Superior temporal gyrus (tissue), 1 donor: ENCODE measurements at regions not wholly inside any gene's neighbourhood (a gene's known extent, or its start where the extent isn't known, plus 50 kb on each side); places are given as distances from the start of the nearest gene placed in this dataset.
A peak's percentile ranks its signal among the peaks of the same experiment; 100 is the strongest.
"Not testable (repeated sequence)": the region's sequence is repeated elsewhere in the genome, so short reads cannot be mapped to it uniquely, and the experiment has no call there.

Experiments used
- DNase-seq: peaks from one replicate; pipeline ENCODE4 v3.0.0-alpha.2; 2016; ENCODE audit errors: extremely low spot score

DNA sequence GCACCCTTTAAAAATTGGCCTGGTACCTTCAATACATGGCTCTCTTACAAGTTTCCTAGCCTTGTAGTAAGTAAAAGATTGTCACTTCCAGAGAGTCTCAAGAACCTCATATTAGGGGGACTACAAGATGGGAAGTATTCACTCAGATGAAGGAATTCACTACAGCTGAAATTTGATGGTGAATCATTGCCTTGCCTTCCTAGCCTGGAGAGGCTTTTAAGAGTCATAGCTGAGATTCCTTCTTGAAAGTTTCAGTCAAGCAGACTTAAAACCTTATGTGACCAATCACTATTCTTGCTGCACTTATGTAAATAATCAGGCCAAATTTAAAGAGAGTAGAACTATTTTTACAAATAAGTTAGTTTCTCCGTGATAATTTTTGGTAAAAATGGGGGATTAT is 451.6 kb downstream of the TRHDE start:
- no peak for DNase-seq

DNA sequence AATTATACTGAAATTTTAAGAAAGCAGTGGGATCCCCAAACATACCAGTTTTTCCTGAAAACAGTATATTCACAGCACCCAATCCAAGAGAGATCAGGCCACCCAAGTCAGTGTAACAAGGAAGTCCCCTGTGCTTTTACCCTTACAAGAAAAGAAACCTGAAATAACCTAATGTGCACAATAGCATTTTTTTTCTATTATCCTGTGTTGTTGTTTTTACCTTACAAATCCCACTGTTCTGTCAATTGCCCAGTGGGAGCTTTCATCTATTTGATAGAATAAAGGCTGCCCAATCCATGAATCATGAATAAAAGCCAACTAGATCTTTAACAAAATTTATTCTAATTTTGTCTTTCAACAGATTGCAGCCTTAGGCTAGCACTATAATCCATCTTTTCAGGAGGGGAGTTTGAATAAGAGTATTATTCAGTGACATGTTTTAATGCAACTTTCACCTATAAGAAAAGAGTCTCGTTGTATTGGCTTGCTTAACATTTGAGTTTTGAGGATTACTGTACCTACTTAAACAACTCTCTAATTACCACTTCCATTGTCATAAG is 457.4 kb downstream of the TRHDE start:
- DNase-seq = no peak

DNA sequence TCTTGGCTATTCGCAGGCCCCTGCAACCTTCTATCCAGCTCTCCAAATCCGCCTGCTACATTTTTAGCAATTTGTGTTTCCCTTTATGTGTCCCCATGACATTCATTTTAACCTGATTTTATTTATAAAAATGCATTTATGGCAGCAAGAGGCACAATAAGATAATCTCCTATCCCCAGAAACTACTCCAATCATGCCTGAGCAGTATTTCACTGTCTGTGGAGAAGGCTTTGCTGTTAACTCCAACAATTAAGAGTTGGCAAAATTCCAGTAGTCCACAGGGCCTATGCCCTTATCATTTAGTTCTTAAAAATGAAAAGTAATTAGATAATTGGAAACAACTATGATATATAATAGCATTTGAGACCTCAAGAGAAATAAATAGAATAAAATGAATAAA is 462.4 kb downstream of the TRHDE start:
- no peak for DNase-seq

DNA sequence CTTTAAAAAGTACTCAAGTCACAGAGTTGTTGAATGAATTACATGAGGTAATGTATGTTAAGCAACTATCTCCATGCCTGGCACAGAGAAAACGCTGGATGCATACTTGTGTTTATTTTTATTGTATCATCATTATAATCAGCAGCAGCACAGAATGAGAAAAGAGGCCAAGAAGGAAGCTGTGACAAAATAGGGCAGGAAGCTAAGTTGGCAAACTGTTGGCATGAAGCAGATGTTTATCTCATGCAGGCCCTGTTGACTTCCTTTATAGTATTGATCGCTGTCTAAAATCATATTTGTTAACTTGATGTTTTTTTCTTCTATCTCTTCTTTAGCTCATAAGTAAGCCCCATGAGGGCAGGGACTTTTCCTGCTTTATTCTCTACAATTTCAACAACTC is 466.6 kb downstream of the TRHDE start:
- DNase-seq = no peak

DNA sequence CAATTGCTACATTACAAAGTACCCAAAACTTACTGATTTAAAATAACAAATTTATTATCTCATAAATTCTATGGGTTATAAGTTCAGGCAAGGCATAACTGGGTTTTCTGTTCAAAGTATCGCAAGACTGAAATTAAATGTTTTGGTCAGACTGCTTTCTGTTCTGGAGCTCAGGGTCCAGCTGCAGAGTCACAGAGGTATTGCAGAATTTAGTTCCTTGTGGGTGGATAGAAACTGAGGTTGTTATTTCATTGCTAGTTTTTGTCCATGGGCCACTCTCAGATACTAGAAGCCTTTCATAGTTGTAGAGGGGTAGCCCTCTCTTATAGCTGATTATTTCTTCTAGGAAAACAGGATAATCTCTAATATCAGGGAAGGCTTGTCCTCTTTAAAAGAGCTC is 467.9 kb downstream of the TRHDE start:
- no peak for DNase-seq

DNA sequence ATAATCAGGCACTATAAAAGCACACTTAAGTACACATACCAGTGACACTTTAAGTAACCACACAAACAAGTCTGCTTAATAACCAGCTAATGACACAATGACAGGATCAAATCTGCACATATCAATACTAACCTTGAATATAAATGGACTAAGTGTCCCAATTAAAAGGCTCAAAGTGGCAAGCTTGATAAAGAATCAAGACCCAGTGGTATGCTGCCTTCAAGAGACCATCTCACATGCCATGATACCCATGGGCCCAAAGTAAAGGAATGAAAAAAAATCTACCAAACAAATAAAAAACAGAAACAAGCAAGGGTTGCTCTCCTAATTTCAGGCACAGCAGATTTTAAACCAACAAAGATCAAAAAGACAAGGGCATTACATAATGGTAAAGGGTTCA is 470.4 kb downstream of the TRHDE start:
- no peak for DNase-seq

DNA sequence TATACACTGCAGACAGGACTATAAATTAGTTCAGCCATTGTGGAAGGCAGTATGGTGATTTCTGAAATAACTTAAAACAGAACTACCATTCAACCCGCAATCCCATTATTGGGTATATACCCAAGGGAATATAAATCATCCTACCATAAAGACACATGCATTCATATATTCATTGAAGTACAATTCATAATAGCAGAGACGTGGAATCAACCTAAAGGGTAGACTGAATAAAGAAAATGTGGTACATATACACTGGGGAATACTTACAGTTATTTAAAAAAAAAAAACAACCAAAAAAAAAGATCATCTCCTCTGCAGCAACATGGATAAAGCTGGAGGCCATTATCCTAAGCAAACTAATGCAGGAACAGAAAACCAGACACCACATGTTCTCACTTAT is 473.9 kb downstream of the TRHDE start:
- DNase-seq = no peak

DNA sequence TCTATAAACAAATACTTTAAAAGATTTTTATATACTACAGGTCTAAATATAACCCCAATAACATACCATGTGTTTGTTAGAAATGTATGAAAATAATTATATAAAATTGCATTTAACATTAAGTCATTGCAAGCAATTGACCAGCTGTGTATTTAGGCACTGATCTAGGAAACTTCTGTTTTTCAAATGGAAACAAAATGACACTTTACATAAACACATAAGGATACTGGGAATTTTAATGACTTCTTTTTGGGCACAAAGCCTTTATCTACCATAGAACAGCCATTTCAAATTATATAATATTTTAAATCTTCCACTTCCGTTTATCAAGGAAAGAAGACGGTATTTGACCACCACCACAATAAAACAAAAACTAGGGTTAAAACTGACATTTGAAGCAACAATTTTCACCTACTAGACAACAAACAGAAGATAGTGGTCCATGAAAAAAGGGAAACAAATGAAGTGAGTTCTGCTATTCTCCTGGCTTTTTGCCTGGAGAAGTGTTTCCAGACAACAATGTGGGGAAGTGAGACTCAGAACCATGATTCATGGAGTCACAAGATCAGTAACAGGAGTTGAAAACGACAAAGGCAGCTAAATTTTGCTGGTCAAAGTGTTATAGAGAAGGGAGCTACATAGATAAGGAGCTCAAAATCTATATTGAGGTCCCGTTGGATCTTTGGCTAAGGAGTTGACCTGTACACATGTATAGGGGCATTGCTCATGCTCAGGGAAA is 475.1 kb downstream of the TRHDE start:
- DNase-seq = peak; percentile 47

DNA sequence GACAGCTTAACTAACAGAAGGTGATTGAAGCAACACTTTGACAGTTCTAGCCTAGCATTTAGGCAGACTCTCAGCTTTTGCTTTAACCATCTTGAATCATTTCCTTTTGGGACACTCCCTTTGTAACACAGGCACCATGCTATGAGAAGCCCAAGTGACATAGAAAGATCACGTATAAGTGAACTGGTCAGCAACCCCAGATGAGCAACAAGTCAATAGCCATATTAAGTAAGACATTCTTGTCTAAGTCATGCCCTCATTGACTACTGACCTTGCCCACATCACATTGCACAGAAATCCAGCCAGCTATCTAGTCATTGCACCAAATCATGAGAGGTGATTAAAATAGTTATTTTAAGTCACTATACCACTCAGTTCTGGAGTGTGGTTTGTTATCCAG is 476.8 kb downstream of the TRHDE start:
- DNase-seq = no peak

DNA sequence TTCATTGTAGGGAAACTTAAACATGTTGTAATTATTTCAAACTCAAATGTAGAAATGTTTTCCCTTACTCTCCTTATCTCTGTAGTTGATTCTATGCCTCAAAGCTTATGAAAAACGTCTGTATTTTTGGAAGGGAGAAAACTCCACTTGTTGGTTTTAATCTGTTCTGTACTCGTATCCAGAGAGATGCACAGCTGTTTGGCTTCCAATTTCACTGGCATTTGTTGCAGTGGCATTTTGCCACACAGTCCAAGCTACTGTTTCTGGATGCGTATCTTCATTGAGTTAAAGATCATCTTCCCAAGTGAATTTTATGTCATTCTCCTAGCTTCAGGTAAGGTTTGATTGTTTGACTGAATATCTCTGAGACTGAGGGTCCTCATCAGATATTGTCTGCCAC is 481.4 kb downstream of the TRHDE start:
- DNase-seq = no peak

DNA sequence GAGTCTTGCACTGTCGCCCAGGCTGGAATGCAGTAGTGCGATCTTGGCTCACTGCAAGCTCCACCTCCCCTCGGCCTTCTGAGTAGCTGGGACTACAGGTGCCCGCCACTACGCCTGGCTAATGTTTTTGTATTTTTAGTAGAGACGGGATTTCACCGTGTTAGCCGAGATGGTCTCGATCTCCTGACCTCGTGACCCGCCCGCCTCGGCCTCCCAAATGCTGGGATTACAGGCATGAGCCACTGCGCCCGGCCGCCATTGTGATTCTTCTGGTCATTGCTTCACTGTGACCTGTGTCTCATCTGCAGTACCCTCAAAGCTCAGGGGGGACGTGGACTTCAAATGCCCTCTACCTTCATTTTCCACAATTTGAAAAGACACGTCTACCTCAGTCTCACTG is 481.9 kb downstream of the TRHDE start:
- not testable (repeated sequence) for DNase-seq

DNA sequence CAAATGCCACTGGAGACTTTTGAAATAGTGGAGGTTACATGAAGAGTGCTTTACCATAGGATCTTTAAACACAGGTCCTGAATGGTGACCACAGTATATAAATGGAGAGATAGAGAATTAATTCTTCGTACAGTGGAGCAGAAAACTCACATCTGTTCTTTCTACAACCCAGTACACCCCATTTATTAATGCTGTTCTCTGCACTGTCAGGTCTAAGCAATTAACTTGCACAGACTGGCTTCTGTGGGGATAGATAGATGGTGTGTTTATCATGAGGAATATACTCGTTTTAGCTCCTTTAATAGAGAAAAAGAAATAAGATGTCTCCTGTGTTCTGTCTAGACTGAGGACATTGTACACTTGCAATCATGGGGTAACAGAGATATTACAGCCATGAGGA is 494.3 kb downstream of the TRHDE start:
- DNase-seq = no peak

DNA sequence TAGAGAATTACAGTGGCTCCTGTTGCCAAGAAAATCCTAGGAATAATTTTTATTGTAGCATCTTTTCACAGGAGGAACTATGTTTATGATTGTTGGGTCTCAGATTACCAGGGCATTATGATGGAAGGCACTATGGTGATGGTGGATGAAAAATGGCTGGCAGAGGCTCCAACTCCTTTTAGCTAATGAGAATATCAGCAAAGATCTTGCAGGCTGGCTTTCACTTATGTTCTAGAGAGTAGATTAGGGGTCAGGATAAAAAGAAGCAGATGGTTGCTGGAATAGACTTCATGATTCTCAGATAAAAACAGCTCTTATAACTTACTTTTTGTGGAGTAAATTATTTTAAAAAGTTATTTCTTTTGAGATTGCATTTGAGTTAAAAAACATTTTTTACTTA is 501.9 kb downstream of the TRHDE start:
- DNase-seq = no peak

DNA sequence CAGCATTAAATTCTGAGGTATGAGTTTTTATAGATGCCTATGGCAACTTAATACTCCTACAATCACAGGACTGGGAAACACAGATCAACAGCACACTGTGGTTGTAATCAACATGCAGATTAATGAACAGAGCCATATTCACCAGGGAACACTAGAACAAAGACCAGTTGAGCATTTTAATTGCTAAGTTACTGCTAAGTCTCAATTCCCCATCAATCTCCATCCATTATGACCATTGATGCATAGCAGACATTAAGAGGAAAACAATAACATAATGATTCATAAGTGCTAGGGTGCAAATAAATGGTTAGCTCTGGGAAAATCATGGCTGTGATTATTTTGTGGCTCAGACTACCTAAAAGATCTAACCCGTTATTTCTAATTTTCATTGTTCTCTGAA is 505.6 kb downstream of the TRHDE start:
- no peak for DNase-seq

DNA sequence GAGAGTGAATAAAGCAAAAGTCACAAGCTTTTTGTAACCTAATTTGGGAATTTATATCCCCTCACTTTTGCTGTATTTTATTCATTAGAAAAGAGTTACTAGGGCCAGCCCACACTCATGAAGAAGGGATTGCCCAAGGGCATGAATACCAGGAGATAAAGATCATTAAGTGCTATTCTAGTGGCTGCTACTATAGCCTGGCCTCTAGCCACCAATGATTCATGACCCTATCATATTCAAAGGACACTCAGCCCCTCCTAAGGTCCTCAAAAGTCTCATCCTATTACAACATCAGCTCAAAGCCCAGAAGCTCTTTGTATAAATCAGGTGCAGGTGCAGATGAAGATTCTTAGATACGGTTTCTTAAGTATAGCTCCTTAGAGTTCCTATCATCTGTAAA is 518.1 kb downstream of the TRHDE start:
- DNase-seq = no peak

DNA sequence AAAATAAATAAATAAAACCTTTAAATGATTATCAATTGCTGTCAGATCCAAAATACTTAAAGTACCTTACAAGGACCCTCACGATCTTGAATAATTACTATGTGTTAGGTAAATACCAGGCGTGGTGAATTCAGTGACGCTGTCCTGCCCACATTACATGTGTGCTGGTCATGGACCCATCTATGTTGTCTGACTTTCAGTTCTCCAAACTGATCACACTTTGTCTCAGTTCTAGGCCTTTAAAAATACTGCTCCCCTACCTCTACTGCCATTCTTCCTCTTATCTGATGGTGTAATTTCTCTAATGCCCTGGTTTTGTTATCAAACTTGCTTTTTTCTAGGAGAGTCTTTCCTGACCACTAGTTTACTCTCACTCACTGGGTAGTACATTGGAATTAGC is 520.7 kb downstream of the TRHDE start:
- DNase-seq = no peak

DNA sequence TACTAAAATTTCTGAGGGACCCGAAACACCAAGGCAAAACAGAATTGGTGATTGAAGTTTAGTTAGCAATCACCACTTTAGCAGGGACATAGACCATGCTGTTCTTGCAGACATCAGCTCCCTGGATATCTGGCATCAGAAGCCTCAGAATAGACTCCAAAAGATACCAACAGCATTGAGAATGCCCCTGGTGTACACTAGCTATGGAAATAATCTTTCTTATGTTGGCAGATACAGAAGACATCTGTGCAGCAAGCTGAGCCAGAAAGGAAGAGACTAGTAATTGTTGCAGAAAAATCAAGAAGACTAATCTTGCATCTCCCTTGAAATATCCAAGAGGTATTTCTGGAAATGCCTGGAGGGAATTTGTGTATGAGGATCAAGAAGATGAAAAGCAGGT is 521.6 kb downstream of the TRHDE start:
- DNase-seq = no peak

DNA sequence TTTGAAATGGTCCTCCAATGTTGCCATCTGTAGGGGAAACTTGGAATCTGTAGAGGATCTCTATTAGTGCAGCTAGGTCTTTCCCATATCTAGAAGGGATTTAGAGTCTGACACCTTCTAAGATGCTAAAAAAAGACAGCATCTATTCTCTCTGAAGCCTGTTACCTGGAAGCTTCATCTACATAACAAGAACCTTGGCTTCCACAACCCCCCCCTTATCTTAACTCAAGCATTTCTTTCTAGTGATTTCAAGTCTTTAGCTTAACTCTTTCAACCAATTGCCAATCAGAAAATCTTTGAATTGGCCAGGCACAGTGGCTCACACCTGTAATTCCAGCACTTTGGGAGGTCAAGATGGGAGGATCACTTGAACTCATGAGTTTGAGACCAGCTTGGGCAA is 543.3 kb downstream of the TRHDE start:
- DNase-seq = no peak

DNA sequence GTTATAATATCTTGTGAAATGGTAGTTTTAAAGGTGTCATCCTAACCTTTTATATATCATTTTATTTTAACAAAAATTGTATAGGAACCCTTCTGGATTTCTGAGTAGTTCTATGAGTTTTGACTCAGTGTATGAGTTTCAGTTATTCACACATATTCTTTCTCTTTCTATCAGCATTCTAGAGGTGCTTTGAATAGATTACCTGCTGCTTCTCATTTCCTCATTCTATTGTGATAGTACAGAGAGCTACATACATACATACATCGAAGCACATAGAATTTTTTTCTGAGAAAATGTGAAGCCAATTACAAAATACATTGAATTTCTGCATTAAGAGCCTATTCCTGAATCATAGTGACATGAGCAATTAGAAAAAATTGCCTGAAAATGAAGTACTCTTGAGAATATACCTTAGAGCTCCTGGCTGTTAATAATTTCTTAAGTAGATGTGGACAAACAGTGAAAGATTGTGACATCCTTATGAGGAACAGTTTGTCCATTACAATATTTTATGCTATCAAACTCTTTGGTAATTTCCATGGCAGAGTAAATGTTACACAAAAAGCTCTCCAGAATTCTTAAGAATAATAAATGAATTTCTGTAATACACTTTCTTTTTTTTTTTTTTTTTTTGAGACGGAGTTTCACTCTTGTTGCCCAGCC is 556.6 kb downstream of the TRHDE start:
- DNase-seq = no peak

DNA sequence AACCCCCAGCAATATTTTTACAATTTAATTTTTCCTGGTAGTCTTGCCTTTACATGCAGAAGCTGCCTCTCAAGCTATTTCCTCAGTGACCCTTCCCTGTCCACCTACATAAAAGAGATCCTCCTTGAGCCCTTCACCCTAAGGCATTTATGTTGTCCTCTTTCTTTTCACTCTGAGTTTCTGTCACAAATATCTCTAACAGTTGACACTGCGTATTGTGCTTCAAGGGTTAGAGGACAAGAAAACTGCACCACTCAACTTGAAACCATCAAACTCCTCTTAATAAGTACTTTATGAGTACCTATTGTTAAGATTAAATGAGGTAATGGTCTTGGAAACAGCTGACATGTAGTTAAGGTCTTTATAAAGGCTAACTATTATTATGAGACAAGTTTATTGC is 557.7 kb downstream of the TRHDE start:
- no peak for DNase-seq

DNA sequence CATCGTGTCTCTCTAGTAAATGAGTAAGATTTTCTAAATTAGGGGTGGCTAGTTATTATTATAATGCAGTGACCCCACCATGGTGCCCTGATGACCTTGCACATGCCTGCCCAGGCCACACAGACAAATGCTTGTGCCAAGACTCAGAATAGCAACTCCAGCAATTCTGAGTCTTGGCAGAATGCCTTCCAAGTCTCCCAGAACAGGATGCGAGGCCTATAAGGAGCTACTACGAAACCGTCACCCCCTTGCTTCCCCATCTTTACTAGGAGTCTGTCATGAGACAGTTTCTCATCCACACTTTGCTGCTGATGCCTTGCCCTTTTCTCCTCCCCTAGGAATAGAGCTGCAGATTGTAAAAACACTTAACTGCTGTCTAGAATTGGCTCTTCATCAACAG is 559.9 kb downstream of the TRHDE start:
- DNase-seq = no peak

DNA sequence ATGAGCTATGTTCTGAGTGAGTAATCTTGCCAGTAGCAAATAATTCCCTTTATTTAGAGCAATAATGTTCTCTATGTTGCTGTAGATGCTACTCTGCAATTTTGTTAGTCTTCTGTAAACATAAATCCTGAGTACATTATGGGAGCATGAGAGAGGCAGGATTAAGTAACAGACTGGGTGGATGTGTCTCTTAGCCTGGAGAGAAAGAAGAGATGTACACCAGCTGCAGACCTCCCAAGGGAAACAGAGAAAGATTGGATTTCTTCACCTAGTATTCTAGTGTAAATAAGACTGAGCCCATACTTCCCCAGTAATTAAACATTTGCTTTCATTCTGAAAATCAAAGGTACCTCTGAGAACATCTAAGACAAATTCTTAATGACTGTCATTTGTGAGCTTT is 564.0 kb downstream of the TRHDE start:
- DNase-seq = no peak

DNA sequence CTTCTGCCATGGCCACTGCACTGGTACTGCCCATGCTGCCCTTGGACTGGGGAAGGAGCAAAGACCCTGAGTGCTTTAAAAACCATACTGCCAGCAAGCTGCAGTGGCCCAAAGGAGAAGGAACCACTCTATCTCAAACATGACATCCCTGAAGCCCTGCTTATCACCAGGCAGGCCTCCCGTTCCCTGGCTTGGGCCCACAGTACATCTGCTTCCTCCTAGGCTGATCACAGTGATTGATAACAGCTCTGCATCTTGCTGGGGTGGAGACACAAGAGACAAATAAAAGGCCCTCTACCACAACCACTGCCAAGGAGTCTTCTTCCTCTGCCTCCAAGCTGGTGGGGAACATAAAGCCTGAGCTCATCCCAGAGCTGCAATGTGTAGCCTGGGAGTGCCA is 567.5 kb downstream of the TRHDE start:
- DNase-seq = no peak

DNA sequence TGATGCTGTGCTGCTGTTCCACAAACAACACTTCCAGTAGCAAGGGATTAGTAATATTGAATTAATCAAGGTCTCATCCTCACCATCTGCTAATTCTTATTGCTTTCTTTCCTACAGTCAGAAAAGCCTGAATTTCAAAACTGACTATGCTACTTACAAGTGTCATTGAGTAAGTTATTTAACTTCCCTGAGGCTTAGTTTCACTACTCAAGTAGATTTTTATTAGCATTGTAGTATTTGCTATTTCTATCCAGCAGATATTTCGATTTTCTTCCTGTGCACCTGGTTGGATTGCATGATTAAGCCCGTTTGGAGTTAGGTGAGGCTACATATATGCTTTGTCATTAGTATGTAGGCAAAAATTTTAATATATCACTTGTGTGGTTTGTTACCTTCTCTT is 591.5 kb downstream of the TRHDE start:
- no peak for DNase-seq
